A549 (cell line): ENCODE measurements at regions not wholly inside any gene's neighbourhood (a gene's known extent, or its start where the extent isn't known, plus 50 kb on each side); places are given as distances from the start of the nearest gene placed in this dataset.

Experiments
- CHD2 ChIP-seq: fragments of 150-350 bp; IDR thresholded peaks from 2 replicates; pipeline ENCODE4 v1.6.1; 2014; ENCODE audit warnings: low read length; ENCODE audit not compliant: partially characterized antibody
- TF ChIP-seq, protein P1 (sequence below): fragments of >200 bp; sonication (Bioruptor Twin); formaldehyde crosslinking; IDR thresholded peaks from 3 replicates; pipeline ENCODE4 v1.5.1; 2016

DNA sequence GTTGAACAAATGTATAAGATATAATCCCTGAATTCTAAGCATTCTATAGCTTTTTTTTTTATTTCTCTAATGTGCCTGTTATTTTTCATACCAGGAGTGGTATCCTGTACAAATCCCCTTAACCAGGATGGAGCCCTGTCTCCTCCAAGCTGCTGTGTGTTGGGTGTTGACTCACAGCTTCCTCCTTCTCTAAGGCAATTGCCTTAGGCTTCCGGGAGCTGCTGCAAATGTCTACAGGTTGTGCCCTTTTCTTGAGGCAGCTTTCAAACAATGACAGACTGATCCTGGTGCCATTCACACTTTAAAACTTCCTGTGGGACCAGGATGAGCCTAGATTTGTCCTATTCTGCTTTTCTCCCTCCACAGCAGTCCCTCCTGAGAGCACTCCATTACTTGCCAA lies 173.2 kb downstream of the BTBD3 start:
- TF ChIP-seq CHD2 = no peak
- TF ChIP-seq, protein P1, sequence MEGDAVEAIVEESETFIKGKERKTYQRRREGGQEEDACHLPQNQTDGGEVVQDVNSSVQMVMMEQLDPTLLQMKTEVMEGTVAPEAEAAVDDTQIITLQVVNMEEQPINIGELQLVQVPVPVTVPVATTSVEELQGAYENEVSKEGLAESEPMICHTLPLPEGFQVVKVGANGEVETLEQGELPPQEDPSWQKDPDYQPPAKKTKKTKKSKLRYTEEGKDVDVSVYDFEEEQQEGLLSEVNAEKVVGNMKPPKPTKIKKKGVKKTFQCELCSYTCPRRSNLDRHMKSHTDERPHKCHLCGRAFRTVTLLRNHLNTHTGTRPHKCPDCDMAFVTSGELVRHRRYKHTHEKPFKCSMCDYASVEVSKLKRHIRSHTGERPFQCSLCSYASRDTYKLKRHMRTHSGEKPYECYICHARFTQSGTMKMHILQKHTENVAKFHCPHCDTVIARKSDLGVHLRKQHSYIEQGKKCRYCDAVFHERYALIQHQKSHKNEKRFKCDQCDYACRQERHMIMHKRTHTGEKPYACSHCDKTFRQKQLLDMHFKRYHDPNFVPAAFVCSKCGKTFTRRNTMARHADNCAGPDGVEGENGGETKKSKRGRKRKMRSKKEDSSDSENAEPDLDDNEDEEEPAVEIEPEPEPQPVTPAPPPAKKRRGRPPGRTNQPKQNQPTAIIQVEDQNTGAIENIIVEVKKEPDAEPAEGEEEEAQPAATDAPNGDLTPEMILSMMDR = no peak
